ENCODE measurements at regions not wholly inside any gene's neighbourhood (a gene's known extent, or its start where the extent isn't known, plus 50 kb on each side); places are given as distances from the start of the nearest gene placed in this dataset.

GRCh38 chr2:122858075-122858702 lies 1102.7 kb downstream of the TSN start:
- DNase-seq: no peak

- DNase-seq: no peak
Observed at GRCh38 chr2:122858813-122859212, 1103.4 kb downstream of the TSN start.

- no peak for DNase-seq
Observed at GRCh38 chr2:122859260-122859659, 1103.8 kb downstream of the TSN start.

GRCh38 chr2:122863532-122863931 lies 1108.1 kb downstream of the TSN start:
- DNase-seq: no peak

- DNase-seq: peak in 1 of 2 donors; percentile 9
Observed at GRCh38 chr2:122864728-122865127, 1109.3 kb downstream of the TSN start.

GRCh38 chr2:122866095-122866494 lies 1110.6 kb downstream of the TSN start:
- DNase-seq: no peak

- no peak for DNase-seq
Observed at GRCh38 chr2:122867941-122868340, 1112.5 kb downstream of the TSN start.

- DNase-seq: no peak
Observed at GRCh38 chr2:122868646-122869275, 1113.3 kb downstream of the TSN start.

- DNase-seq: no peak
Observed at GRCh38 chr2:122873951-122874350, 1118.5 kb downstream of the TSN start.

- DNase-seq: no peak
Observed at GRCh38 chr2:122875091-122875865, 1119.8 kb downstream of the TSN start.

- DNase-seq: no peak
Observed at GRCh38 chr2:122883849-122884248, 1128.4 kb downstream of the TSN start.

GRCh38 chr2:122884889-122885288 lies 1129.4 kb downstream of the TSN start:
- no peak for DNase-seq

GRCh38 chr2:122885436-122885835 lies 1130.0 kb downstream of the TSN start:
- no peak for DNase-seq

- DNase-seq: no peak
Observed at GRCh38 chr2:122886479-122887145, 1131.2 kb downstream of the TSN start.

- no peak for DNase-seq
Observed at GRCh38 chr2:122899614-122900013, 1125.5 kb upstream of the CNTNAP5 start.

GRCh38 chr2:122905431-122905830 lies 1119.7 kb upstream of the CNTNAP5 start:
- no peak for DNase-seq

- no peak for DNase-seq
Observed at GRCh38 chr2:122908159-122908558, 1116.9 kb upstream of the CNTNAP5 start.

- DNase-seq: no peak
Observed at GRCh38 chr2:122927197-122927596, 1097.9 kb upstream of the CNTNAP5 start.

- DNase-seq: no peak
Observed at GRCh38 chr2:122927710-122928557, 1097.2 kb upstream of the CNTNAP5 start.

GRCh38 chr2:122929347-122929746 lies 1095.7 kb upstream of the CNTNAP5 start:
- DNase-seq: no peak

GRCh38 chr2:122935506-122935905 lies 1089.6 kb upstream of the CNTNAP5 start:
- DNase-seq: no peak

GRCh38 chr2:122939796-122940195 lies 1085.3 kb upstream of the CNTNAP5 start:
- no peak for DNase-seq

- no peak for DNase-seq
Observed at GRCh38 chr2:122949523-122949922, 1075.6 kb upstream of the CNTNAP5 start.

Data from inflammatory macrophage treated with lipopolysaccharide for 1 hour (primary cell).